ENCODE measurements at regions not wholly inside any gene's neighbourhood (a gene's known extent, or its start where the extent isn't known, plus 50 kb on each side); places are given as distances from the start of the nearest gene placed in this dataset.
"Not testable (repeated sequence)": the region's sequence is repeated elsewhere in the genome, so short reads cannot be mapped to it uniquely, and the experiment has no call there.

GRCh38 chr10:90288391-90288933 is 569.4 kb downstream of the HTR7 start:
- no peak for DNase-seq

- DNase-seq = no peak
These were observed 568.8 kb downstream of the HTR7 start for GRCh38 chr10:90289037-90289436.

- DNase-seq = no peak
These were observed 564.2 kb downstream of the HTR7 start for GRCh38 chr10:90293616-90294015.

- not testable (repeated sequence) for DNase-seq
These were observed 562.9 kb downstream of the HTR7 start for GRCh38 chr10:90294821-90295540.

GRCh38 chr10:90302031-90302430 is 555.8 kb downstream of the HTR7 start:
- DNase-seq = not testable (repeated sequence)

- DNase-seq = no peak
These were observed 554.9 kb downstream of the HTR7 start for GRCh38 chr10:90302758-90303481.

GRCh38 chr10:90304533-90304932 is 553.3 kb downstream of the HTR7 start:
- DNase-seq = no peak

GRCh38 chr10:90306187-90306586 is 551.7 kb downstream of the HTR7 start:
- DNase-seq = no peak

GRCh38 chr10:90308223-90308622 is 549.6 kb downstream of the HTR7 start:
- no peak for DNase-seq

GRCh38 chr10:90313576-90314325 is 544.1 kb downstream of the HTR7 start:
- DNase-seq = no peak

GRCh38 chr10:90314718-90315117 is 543.1 kb downstream of the HTR7 start:
- DNase-seq = no peak

- no peak for DNase-seq
These were observed 540.7 kb downstream of the HTR7 start for GRCh38 chr10:90317172-90317571.

- DNase-seq = no peak
These were observed 539.2 kb downstream of the HTR7 start for GRCh38 chr10:90318659-90319058.

GRCh38 chr10:90319188-90319914 is 538.5 kb downstream of the HTR7 start:
- no peak for DNase-seq

- DNase-seq = no peak
These were observed 536.6 kb downstream of the HTR7 start for GRCh38 chr10:90321132-90321816.

- no peak for DNase-seq
These were observed 531.2 kb downstream of the HTR7 start for GRCh38 chr10:90326498-90327267.

GRCh38 chr10:90327611-90328010 is 530.2 kb downstream of the HTR7 start:
- no peak for DNase-seq

- no peak for DNase-seq
These were observed 529.4 kb downstream of the HTR7 start for GRCh38 chr10:90328459-90328858.

- DNase-seq = no peak
These were observed 528.9 kb downstream of the HTR7 start for GRCh38 chr10:90328896-90329295.

- DNase-seq = no peak
These were observed 520.5 kb downstream of the HTR7 start for GRCh38 chr10:90337316-90337715.

- DNase-seq = no peak
These were observed 515.4 kb downstream of the HTR7 start for GRCh38 chr10:90342480-90342879.

All from CD4-positive, alpha-beta T cell treated with Interleukin-10 for 1 hour (primary cell).